ENCODE measurements at regions not wholly inside any gene's neighbourhood (a gene's known extent, or its start where the extent isn't known, plus 50 kb on each side); places are given as distances from the start of the nearest gene placed in this dataset.

- Histone ChIP-seq H3K9ac (ENCODE audit: low read length) (no peak overlapping the region), H3K27me3 (ENCODE audit: control insufficient read depth, insufficient read depth, low read length) (no peaks in the 10 kb centered on the region), H3K36me3 (ENCODE audit: control insufficient read depth, insufficient read depth, low read length) (no peaks in the 10 kb centered on the region), H3K4me3 (ENCODE audit: low read depth, low read length) (no peak overlapping the region), H3K27ac (ENCODE audit: low read depth, low read length) (no peak overlapping the region), H3K4me1 (ENCODE audit: control insufficient read depth, insufficient read depth, low read length) (no peaks in the 10 kb centered on the region), H3K9me3 (ENCODE audit: control insufficient read depth, insufficient read depth, low read depth, low read length) (no peaks in the 10 kb centered on the region; the same call in 1 of the 2 replicates)
Measured at GRCh38 chr3:110457508-110457907, 614.1 kb upstream of the NECTIN3 start.

GRCh38 chr3:110459021-110459420 is 612.6 kb upstream of the NECTIN3 start:
- Histone ChIP-seq H3K4me1 (ENCODE audit: control insufficient read depth, insufficient read depth, low read length) (no peaks in the 10 kb centered on the region), H3K36me3 (ENCODE audit: control insufficient read depth, insufficient read depth, low read length) (no peaks in the 10 kb centered on the region), H3K9ac (ENCODE audit: low read length) (no peak overlapping the region), H3K9me3 (ENCODE audit: control insufficient read depth, insufficient read depth, low read depth, low read length) (no peaks in the 10 kb centered on the region), H3K4me3 (ENCODE audit: low read depth, low read length) (no peak overlapping the region), H3K27me3 (ENCODE audit: control insufficient read depth, insufficient read depth, low read length) (no peaks in the 10 kb centered on the region), H3K27ac (ENCODE audit: low read depth, low read length) (no peak overlapping the region)

GRCh38 chr3:110470310-110470709 is 601.3 kb upstream of the NECTIN3 start:
- H3K27me3 ChIP-seq (ENCODE audit: control insufficient read depth, insufficient read depth, low read length), result no peaks in the 10 kb centered on the region

GRCh38 chr3:110473405-110473804 is 598.2 kb upstream of the NECTIN3 start:
- H3K27ac ChIP-seq (ENCODE audit: low read depth, low read length), result no peak overlapping the region
- H3K4me3 ChIP-seq (ENCODE audit: low read depth, low read length), result no peak overlapping the region
- no peaks in the 10 kb centered on the region for H3K4me1 ChIP-seq (ENCODE audit: control insufficient read depth, insufficient read depth, low read length)
- no peak overlapping the region for H3K9ac ChIP-seq (ENCODE audit: low read length)
- no peaks in the 10 kb centered on the region for H3K27me3 ChIP-seq (ENCODE audit: control insufficient read depth, insufficient read depth, low read length)
- no peaks in the 10 kb centered on the region for H3K9me3 ChIP-seq (ENCODE audit: control insufficient read depth, insufficient read depth, low read depth, low read length)
- H3K36me3 ChIP-seq (ENCODE audit: control insufficient read depth, insufficient read depth, low read length), result no peaks in the 10 kb centered on the region

More at GRCh38 chr3:110470310-110470709, 601.3 kb upstream of the NECTIN3 start:
- H3K9me3 ChIP-seq (ENCODE audit: control insufficient read depth, insufficient read depth, low read depth, low read length), result no peaks in the 10 kb centered on the region
- no peak overlapping the region for H3K9ac ChIP-seq (ENCODE audit: low read length)
- H3K36me3 ChIP-seq (ENCODE audit: control insufficient read depth, insufficient read depth, low read length), result no peaks in the 10 kb centered on the region
- H3K4me1 ChIP-seq (ENCODE audit: control insufficient read depth, insufficient read depth, low read length), result no peaks in the 10 kb centered on the region
- no peak overlapping the region for H3K27ac ChIP-seq (ENCODE audit: low read depth, low read length)
- H3K4me3 ChIP-seq (ENCODE audit: low read depth, low read length), result no peak overlapping the region

GRCh38 chr3:110474397-110474796 is 597.2 kb upstream of the NECTIN3 start:
- no peak overlapping the region for H3K9ac ChIP-seq (ENCODE audit: low read length)
- no peaks in the 10 kb centered on the region for H3K27me3 ChIP-seq (ENCODE audit: control insufficient read depth, insufficient read depth, low read length)

GRCh38 chr3:110478377-110479054 is 593.1 kb upstream of the NECTIN3 start:
- Histone ChIP-seq H3K4me1 (ENCODE audit: control insufficient read depth, insufficient read depth, low read length) (no peaks in the 10 kb centered on the region), H3K27ac (ENCODE audit: low read depth, low read length) (no peak overlapping the region), H3K27me3 (ENCODE audit: control insufficient read depth, insufficient read depth, low read length) (no peaks in the 10 kb centered on the region), H3K4me3 (ENCODE audit: low read depth, low read length) (no peak overlapping the region), H3K9me3 (ENCODE audit: control insufficient read depth, insufficient read depth, low read depth, low read length) (peaks cover 7% of the 10 kb centered on the region; the same call in 1 of the 2 replicates), H3K36me3 (ENCODE audit: control insufficient read depth, insufficient read depth, low read length) (no peaks in the 10 kb centered on the region), H3K9ac (ENCODE audit: low read length) (no peak overlapping the region)

More at GRCh38 chr3:110474397-110474796, 597.2 kb upstream of the NECTIN3 start:
- H3K4me1 ChIP-seq (ENCODE audit: control insufficient read depth, insufficient read depth, low read length), result no peaks in the 10 kb centered on the region
- H3K36me3 ChIP-seq (ENCODE audit: control insufficient read depth, insufficient read depth, low read length), result no peaks in the 10 kb centered on the region
- no peaks in the 10 kb centered on the region for H3K9me3 ChIP-seq (ENCODE audit: control insufficient read depth, insufficient read depth, low read depth, low read length)
- no peak overlapping the region for H3K4me3 ChIP-seq (ENCODE audit: low read depth, low read length)
- H3K27ac ChIP-seq (ENCODE audit: low read depth, low read length), result no peak overlapping the region

- Histone ChIP-seq H3K27ac (ENCODE audit: low read depth, low read length) (no peak overlapping the region), H3K27me3 (ENCODE audit: control insufficient read depth, insufficient read depth, low read length) (no peaks in the 10 kb centered on the region), H3K36me3 (ENCODE audit: control insufficient read depth, insufficient read depth, low read length) (no peaks in the 10 kb centered on the region), H3K4me3 (ENCODE audit: low read depth, low read length) (no peak overlapping the region), H3K9ac (ENCODE audit: low read length) (no peak overlapping the region), H3K9me3 (ENCODE audit: control insufficient read depth, insufficient read depth, low read depth, low read length) (peaks cover 7% of the 10 kb centered on the region; the same call in 1 of the 2 replicates), H3K4me1 (ENCODE audit: control insufficient read depth, insufficient read depth, low read length) (no peaks in the 10 kb centered on the region)
Measured at GRCh38 chr3:110479731-110480130, 591.9 kb upstream of the NECTIN3 start.

- H3K4me1 ChIP-seq (ENCODE audit: control insufficient read depth, insufficient read depth, low read length), result no peaks in the 10 kb centered on the region
- no peak overlapping the region for H3K27ac ChIP-seq (ENCODE audit: low read depth, low read length)
Measured at GRCh38 chr3:110485389-110485788, 586.2 kb upstream of the NECTIN3 start.

GRCh38 chr3:110487840-110488239 is 583.8 kb upstream of the NECTIN3 start:
- no peak overlapping the region for H3K27ac ChIP-seq (ENCODE audit: low read depth, low read length)
- peaks cover 5% of the 10 kb centered on the region; the same call in 1 of the 2 replicates for H3K4me1 ChIP-seq (ENCODE audit: control insufficient read depth, insufficient read depth, low read length)
- H3K9me3 ChIP-seq (ENCODE audit: control insufficient read depth, insufficient read depth, low read depth, low read length), result peaks cover 12% of the 10 kb centered on the region; the same call in 1 of the 2 replicates
- H3K9ac ChIP-seq (ENCODE audit: low read length), result no peak overlapping the region
- no peaks in the 10 kb centered on the region for H3K27me3 ChIP-seq (ENCODE audit: control insufficient read depth, insufficient read depth, low read length)
- H3K36me3 ChIP-seq (ENCODE audit: control insufficient read depth, insufficient read depth, low read length), result no peaks in the 10 kb centered on the region
- no peak overlapping the region for H3K4me3 ChIP-seq (ENCODE audit: low read depth, low read length)

More at GRCh38 chr3:110485389-110485788, 586.2 kb upstream of the NECTIN3 start:
- no peaks in the 10 kb centered on the region for H3K36me3 ChIP-seq (ENCODE audit: control insufficient read depth, insufficient read depth, low read length)
- no peaks in the 10 kb centered on the region for H3K27me3 ChIP-seq (ENCODE audit: control insufficient read depth, insufficient read depth, low read length)
- H3K9me3 ChIP-seq (ENCODE audit: control insufficient read depth, insufficient read depth, low read depth, low read length), result peaks cover 18% of the 10 kb centered on the region; the same call in 1 of the 2 replicates
- no peak overlapping the region for H3K4me3 ChIP-seq (ENCODE audit: low read depth, low read length)
- H3K9ac ChIP-seq (ENCODE audit: low read length), result no peak overlapping the region

GRCh38 chr3:110491413-110491812 is 580.2 kb upstream of the NECTIN3 start:
- H3K9me3 ChIP-seq (ENCODE audit: control insufficient read depth, insufficient read depth, low read depth, low read length), result peaks cover 5% of the 10 kb centered on the region; the same call in 1 of the 2 replicates
- no peak overlapping the region for H3K9ac ChIP-seq (ENCODE audit: low read length)
- no peaks in the 10 kb centered on the region for H3K36me3 ChIP-seq (ENCODE audit: control insufficient read depth, insufficient read depth, low read length)
- H3K27ac ChIP-seq (ENCODE audit: low read depth, low read length), result no peak overlapping the region
- peaks cover 11% of the 10 kb centered on the region for H3K4me1 ChIP-seq (ENCODE audit: control insufficient read depth, insufficient read depth, low read length)
- no peak overlapping the region for H3K4me3 ChIP-seq (ENCODE audit: low read depth, low read length)
- H3K27me3 ChIP-seq (ENCODE audit: control insufficient read depth, insufficient read depth, low read length), result no peaks in the 10 kb centered on the region

- H3K27me3 ChIP-seq (ENCODE audit: control insufficient read depth, insufficient read depth, low read length), result no peaks in the 10 kb centered on the region
- H3K9me3 ChIP-seq (ENCODE audit: control insufficient read depth, insufficient read depth, low read depth, low read length), result no peaks in the 10 kb centered on the region; the same call in 1 of the 2 replicates
Measured at GRCh38 chr3:110492876-110493275, 578.7 kb upstream of the NECTIN3 start.

More at GRCh38 chr3:110492876-110493275, 578.7 kb upstream of the NECTIN3 start:
- Histone ChIP-seq H3K4me3 (ENCODE audit: low read depth, low read length) (no peak overlapping the region), H3K4me1 (ENCODE audit: control insufficient read depth, insufficient read depth, low read length) (peaks cover 11% of the 10 kb centered on the region), H3K27ac (ENCODE audit: low read depth, low read length) (no peak overlapping the region), H3K9ac (ENCODE audit: low read length) (no peak overlapping the region), H3K36me3 (ENCODE audit: control insufficient read depth, insufficient read depth, low read length) (no peaks in the 10 kb centered on the region)

All from HUES6 (cell line).